ENCODE measurements at regions not wholly inside any gene's neighbourhood (a gene's known extent, or its start where the extent isn't known, plus 50 kb on each side); places are given as distances from the start of the nearest gene placed in this dataset.
A peak's percentile ranks its signal among the peaks of the same experiment; 100 is the strongest.
"Not testable (repeated sequence)": the region's sequence is repeated elsewhere in the genome, so short reads cannot be mapped to it uniquely, and the experiment has no call there.

DNA sequence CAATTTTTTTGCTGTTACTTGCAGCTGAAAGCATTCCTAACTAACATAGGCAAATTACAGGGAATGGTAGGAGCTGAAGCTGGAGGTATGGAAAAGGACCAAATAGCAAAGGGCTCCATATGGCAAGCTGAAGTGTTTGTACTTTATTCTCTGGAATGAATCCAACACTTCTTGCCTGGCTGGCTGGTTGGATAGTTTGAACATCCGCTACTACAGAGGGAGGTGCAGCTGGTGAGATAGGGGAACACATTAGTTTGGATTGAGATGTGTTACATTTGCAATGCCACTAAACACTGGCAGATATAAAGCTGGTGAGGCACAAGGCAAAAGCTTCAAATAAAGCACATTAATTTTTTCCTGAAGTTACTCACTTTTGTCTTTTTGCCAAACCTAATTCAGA lies 291.5 kb downstream of the SP3 start:
- no peak for DNase-seq

- DNase-seq = peak in 2 of 4 experiments; percentile 4 to 5
Observed at GRCh38 chr2:173676647-173677046, 288.5 kb downstream of the SP3 start.

DNA sequence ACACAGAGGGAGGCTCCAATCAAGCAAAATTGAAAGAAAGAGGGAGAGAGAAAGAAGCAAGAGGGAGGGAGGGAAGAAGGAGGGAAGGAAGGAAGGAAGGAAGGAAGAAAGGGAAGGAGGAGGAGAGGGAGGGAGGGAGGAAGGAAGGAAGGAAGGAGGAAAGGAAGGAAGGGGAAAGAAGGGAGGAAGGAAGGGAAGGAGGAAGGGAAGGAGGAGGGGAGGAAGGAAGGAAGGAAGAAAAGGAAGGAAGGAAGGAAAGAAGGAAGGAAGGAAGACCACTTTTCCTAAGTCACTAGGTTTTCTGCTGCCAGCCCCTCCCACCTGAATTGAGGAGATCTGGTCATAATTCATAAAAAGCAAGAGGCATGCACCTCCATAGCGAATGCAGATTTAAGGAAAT lies 287.0 kb downstream of the SP3 start:
- DNase-seq = no peak

GRCh38 chr2:173680574-173680973 lies 284.6 kb downstream of the SP3 start:
- DNase-seq = no peak

DNA sequence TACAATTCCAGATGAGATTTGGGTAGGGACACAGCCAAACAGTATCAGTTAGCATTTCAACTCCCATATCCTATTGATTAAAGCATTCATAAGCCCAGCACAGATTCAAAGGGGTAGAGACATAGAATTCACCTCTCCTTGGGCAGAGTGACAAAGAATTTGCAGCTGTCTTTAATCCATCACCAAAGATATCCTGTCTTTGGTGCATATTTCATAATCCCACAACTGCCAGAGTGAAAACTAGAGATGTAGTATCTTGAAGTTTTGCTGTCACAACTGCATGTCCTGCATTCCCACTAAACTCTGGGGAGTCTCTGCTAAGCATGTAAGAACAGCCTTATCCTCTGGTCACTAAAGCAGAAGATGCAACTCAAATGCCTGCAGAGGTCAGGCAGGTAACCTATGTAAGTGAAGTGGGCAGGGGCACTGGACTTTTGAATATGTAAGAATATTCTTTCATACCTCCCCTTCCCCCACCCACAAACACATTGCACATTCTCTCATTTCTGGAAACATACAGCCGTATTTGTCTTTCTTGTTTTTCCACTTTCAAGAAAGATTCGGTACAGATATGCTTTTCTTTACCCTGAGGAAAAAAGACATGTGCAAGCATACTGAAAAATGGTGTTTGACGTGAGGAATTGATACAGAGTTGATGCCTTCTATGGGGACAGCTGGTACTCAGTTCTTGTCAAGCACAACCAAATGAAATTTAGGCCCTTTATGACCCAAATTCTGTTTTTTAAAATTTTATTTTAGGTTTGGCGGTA lies 283.1 kb downstream of the SP3 start:
- no peak for DNase-seq

DNA sequence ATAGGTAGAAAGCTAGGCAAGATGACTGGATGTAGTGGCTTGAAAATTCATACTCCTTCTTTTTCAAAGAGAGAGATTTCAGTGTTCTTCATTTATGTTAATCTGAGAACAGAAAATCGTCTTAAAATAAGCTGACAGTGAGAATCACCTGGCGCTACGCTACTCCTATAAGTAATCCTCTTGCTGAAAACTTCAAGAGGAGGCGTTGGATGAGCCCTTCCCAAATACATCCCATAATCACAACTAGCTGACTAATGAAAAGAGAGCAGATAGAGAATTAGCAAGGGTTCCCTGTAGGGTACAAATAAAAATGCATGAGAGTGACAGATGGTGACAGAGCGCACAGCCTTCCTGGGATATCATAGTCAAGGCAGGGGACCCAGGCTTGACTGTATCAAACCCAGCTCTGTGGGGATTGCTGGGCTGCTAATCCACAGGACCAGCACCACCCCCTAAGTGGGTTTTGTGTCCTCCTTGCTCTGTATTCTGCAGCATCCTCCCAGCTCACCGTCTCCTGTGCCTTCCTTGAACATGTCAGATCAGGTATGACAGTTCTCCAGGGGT lies 280.2 kb downstream of the SP3 start:
- DNase-seq = no peak

GRCh38 chr2:173690349-173690748 lies 274.8 kb downstream of the SP3 start:
- no peak for DNase-seq

DNA sequence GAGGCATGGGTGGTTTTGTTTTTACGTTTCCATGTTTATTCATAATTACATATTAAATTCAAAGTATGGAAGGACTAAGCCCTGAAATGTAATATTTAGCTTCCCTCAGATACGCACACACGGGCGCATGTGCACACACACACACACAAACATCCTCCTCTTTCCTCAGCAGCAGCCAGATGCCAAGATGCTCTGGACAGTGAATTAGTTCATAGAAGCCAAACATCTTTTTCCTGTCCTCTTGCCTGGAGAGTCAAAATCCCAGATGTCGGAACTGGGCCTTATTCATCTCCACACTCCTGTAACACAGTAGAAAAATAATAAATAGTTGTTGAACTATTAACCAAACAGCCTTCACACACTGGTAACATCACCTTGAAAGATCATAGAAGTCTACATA lies 273.1 kb downstream of the SP3 start:
- no peak for DNase-seq

DNA sequence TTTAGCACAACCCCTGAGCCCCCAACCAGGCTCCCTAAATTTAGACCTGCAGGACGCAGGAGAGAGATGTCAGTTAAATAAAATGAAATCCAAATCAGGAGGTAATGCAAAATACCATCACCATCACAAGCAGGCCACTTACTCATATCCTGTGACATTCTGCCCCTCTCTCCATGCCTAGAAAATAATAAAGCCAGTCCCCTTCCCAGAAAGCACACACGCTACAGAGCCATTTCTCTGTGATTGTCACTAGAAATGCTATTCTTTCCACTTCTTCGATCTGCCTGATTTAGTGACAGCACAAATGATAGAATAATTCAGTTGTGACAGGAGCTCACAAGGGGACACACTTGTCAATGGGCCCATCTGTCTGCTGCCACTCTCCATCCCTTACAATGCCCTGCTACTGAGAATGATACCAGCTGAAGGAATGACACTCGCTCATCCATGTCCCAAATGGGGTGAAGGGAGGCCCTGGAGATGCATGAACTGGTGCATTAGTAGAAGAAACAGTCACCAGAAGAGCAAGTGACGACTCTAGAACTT lies 272.1 kb downstream of the SP3 start:
- DNase-seq = no peak

GRCh38 chr2:173696274-173696673 lies 268.9 kb downstream of the SP3 start:
- DNase-seq = no peak

GRCh38 chr2:173697929-173698328 lies 267.2 kb downstream of the SP3 start:
- DNase-seq = no peak

DNA sequence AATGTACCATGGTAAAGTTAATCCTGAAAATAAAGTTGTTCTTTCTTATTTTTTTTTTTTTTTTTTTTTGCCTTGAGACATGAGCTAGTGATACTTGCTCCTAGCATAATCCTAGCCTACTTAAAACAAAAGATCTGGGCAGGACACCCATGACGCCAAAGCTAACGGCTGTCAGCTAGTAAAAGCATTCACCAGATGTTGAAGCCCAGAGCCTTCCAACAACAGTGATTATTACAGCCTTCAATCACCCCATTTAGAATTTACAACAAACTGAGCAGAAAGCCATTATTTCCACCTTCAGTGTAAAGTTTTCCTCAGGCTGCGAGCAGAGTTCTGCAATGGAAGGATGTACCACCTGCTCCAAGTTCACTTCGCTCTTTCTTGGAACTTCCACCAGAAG lies 259.5 kb downstream of the SP3 start:
- DNase-seq = no peak

DNA sequence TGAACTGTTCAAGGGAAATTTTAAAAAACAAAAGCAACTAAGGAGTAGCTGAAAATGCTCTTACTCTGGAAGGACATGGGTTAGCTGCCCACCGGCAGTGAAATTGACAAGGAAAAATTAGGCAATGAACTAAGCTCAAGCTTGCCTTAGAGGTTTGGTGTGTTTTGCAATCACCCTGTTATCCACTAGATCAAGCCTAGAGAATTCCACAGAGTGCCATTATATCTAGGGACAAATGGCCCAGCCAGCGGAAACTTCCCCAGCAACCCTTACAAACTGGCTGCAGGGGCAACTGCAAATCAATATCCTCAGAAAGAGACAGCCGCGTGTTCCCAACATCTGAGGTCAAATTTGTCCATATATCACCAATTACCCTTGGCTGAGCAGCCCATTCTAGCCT lies 258.2 kb downstream of the SP3 start:
- DNase-seq = no peak

- DNase-seq = no peak
Observed at GRCh38 chr2:173708806-173709205, 256.4 kb downstream of the SP3 start.

- DNase-seq = no peak
Observed at GRCh38 chr2:173711816-173712215, 253.4 kb downstream of the SP3 start.

- no peak for DNase-seq
Observed at GRCh38 chr2:173713904-173714555, 251.1 kb downstream of the SP3 start.

- no peak for DNase-seq
Observed at GRCh38 chr2:173715441-173715840, 249.7 kb downstream of the SP3 start.

DNA sequence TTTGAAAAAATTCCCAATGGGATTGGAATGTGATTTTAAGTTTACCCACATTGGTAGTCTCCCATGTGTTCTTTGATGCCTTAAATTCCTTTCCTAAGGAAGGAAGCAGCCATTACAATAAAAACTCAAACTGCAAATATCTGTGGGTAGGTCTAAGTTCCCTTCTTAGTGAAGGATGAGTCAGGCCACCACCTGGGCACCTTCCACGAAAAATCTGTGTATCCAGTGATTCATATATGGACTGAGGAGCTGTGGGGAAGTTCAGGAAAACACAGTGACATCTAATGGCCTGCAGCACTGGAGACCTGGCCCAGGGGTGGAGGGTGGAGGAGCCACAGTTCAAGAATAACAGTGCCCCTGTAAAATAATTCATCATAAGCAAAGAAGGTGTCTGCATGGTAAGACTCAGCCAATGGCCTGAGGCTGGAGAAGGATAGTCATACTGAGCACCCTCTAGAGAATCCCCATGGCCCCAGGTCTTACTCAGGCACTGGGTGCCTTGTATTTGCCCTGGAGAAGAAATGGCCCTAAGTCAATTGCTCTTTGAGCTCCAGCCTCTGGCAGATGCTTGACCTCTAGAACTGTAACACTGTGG lies 248.6 kb downstream of the SP3 start:
- DNase-seq = no peak

DNA sequence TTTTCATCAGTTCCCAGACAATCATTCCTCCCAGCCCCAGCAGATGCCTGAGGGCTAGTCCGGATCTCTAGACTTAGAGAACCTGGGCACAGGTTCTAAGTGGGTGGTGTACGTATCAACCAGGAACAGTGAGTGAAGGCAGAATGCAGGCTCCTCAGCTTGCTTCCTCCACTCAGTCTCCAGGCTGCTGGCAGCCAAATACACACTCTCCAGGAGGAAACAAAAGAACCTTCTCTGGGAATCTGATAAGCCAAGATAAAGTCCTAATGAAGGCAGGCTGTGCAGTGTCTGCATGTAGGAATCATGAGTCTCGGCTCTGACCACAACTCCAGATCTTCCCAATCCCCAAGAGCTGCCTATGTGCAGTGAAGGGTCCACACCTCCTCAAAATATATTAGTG lies 245.7 kb downstream of the SP3 start:
- DNase-seq = no peak

- DNase-seq = peak in 2 of 4 experiments; percentile 3 to 10
Observed at GRCh38 chr2:173720306-173720705, 244.9 kb downstream of the SP3 start.

DNA sequence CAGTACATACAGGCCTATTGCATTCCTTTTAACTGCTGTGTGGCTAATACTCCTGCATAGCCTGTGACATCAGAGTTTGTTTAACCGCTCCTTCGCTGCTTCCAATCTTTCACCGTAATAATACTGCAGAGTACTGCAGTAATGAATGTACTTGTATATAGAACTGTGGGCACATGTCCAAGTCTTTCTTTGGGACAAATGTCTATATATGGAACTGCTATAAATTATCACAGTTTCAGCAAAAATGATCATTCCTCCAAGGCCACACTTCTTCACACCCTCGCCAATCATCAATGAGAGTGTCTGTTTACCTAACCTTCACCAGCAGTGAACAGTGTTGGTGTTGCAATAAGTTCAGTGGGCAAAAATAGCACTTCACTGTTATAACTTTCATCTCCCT lies 230.4 kb downstream of the SP3 start:
- no peak for DNase-seq

- DNase-seq = not testable (repeated sequence)
Observed at GRCh38 chr2:173737954-173738575, 227.1 kb downstream of the SP3 start.

GRCh38 chr2:173739006-173739405 lies 226.2 kb downstream of the SP3 start:
- no peak for DNase-seq
